ENCODE measurements at regions not wholly inside any gene's neighbourhood (a gene's known extent, or its start where the extent isn't known, plus 50 kb on each side); places are given as distances from the start of the nearest gene placed in this dataset.
"Not testable (repeated sequence)": the region's sequence is repeated elsewhere in the genome, so short reads cannot be mapped to it uniquely, and the experiment has no call there.

- DNase-seq, result no peak
Observed at GRCh38 chr6:155628306-155628705, 172.7 kb upstream of the NOX3 start.

- DNase-seq, result not testable (repeated sequence)
Observed at GRCh38 chr6:155627722-155628212, 172.1 kb upstream of the NOX3 start.

- DNase-seq, result no peak
Observed at GRCh38 chr6:155623450-155624178, 168.0 kb upstream of the NOX3 start.

GRCh38 chr6:155614606-155615005 is 159.0 kb upstream of the NOX3 start:
- DNase-seq, result no peak

GRCh38 chr6:155611742-155612141 is 156.1 kb upstream of the NOX3 start:
- no peak for DNase-seq

GRCh38 chr6:155604991-155605390 is 149.4 kb upstream of the NOX3 start:
- no peak for DNase-seq

GRCh38 chr6:155599561-155599960 is 143.9 kb upstream of the NOX3 start:
- no peak for DNase-seq

GRCh38 chr6:155599160-155599559 is 143.5 kb upstream of the NOX3 start:
- no peak for DNase-seq

- no peak for DNase-seq
Observed at GRCh38 chr6:155595284-155595683, 139.6 kb upstream of the NOX3 start.

GRCh38 chr6:155591741-155592140 is 136.1 kb upstream of the NOX3 start:
- no peak for DNase-seq

GRCh38 chr6:155589190-155589589 is 133.6 kb upstream of the NOX3 start:
- DNase-seq, result no peak

GRCh38 chr6:155587817-155588216 is 132.2 kb upstream of the NOX3 start:
- no peak for DNase-seq

- no peak for DNase-seq
Observed at GRCh38 chr6:155586090-155586489, 130.5 kb upstream of the NOX3 start.

- no peak for DNase-seq
Observed at GRCh38 chr6:155584006-155584405, 128.4 kb upstream of the NOX3 start.

- DNase-seq, result no peak
Observed at GRCh38 chr6:155582016-155582991, 126.7 kb upstream of the NOX3 start.

- DNase-seq, result no peak
Observed at GRCh38 chr6:155580904-155581303, 125.3 kb upstream of the NOX3 start.

GRCh38 chr6:155578251-155578650 is 122.6 kb upstream of the NOX3 start:
- DNase-seq, result no peak

GRCh38 chr6:155561966-155562364 is 106.3 kb upstream of the NOX3 start:
- no peak for DNase-seq

- DNase-seq, result no peak
Observed at GRCh38 chr6:155561257-155561965, 105.8 kb upstream of the NOX3 start.

- DNase-seq, result no peak
Observed at GRCh38 chr6:155549928-155550327, 94.3 kb upstream of the NOX3 start.

- no peak for DNase-seq
Observed at GRCh38 chr6:155549028-155549798, 93.6 kb upstream of the NOX3 start.

- DNase-seq, result no peak
Observed at GRCh38 chr6:155548576-155548975, 92.9 kb upstream of the NOX3 start.
